ENCODE measurements at regions not wholly inside any gene's neighbourhood (a gene's known extent, or its start where the extent isn't known, plus 50 kb on each side); places are given as distances from the start of the nearest gene placed in this dataset.
A peak's percentile ranks its signal among the peaks of the same experiment; 100 is the strongest.

GRCh38 chr3:27533718-27534573 is 49.8 kb upstream of the SLC4A7 start:
- CTCF ChIA-PET: interaction anchor here (0.7 to 1.5 kb wide), 6 partner anchors 9 to 124 kb away, joined by 3 to 5 read pairs (median 4); no protein-coding TSS in a partner anchor

More at GRCh38 chr3:27533718-27534573, 49.8 kb upstream of the SLC4A7 start:
- H3K4me3 ChIP-seq (ENCODE audit: low read depth, low read length): no peak overlapping the region; the same call in 1 of the 2 replicates
- DNase-seq (ENCODE audit: low read depth, low spot score): peak; percentile 98
- TF ChIP-seq CTCF (IDR thresholded peaks at IDR 0.05; ENCODE audit: insufficient read depth, low read length, missing control alignments): peak; percentile 79
- POLR2A ChIA-PET: interaction anchor here (0.9 to 3.4 kb wide), 7 partner anchors 11 to 147 kb away, joined by 3 to 13 read pairs (median 4); partner anchors contain the start of gene SLC4A7
